GM19452 (cell line): ENCODE measurements at regions not wholly inside any gene's neighbourhood (a gene's known extent, or its start where the extent isn't known, plus 50 kb on each side); places are given as distances from the start of the nearest gene placed in this dataset.
"Not testable (repeated sequence)": the region's sequence is repeated elsewhere in the genome, so short reads cannot be mapped to it uniquely, and the experiment has no call there.

Experiments
- ATAC-seq: cut with Tn5 transposase; IDR thresholded peaks from one replicate; pipeline ENCODE4 v1.9.1; 2021; ENCODE audit not compliant: unreplicated experiment

- no peak for ATAC-seq
Measured at GRCh38 chr3:152148579-152148978, 120.2 kb upstream of the MBNL1 start.

- no peak for ATAC-seq
Measured at GRCh38 chr3:152149832-152150231, 118.9 kb upstream of the MBNL1 start.

GRCh38 chr3:152151216-152151876 lies 117.4 kb upstream of the MBNL1 start:
- no peak for ATAC-seq

GRCh38 chr3:152151877-152152765 lies 116.6 kb upstream of the MBNL1 start:
- ATAC-seq, result not testable (repeated sequence)

- not testable (repeated sequence) for ATAC-seq
Measured at GRCh38 chr3:152153115-152153514, 115.6 kb upstream of the MBNL1 start.

GRCh38 chr3:152155246-152156020 lies 113.3 kb upstream of the MBNL1 start:
- no peak for ATAC-seq

- no peak for ATAC-seq
Measured at GRCh38 chr3:152156880-152157279, 111.8 kb upstream of the MBNL1 start.

GRCh38 chr3:152157337-152157736 lies 111.4 kb upstream of the MBNL1 start:
- ATAC-seq, result no peak

GRCh38 chr3:152159328-152159727 lies 109.4 kb upstream of the MBNL1 start:
- ATAC-seq, result no peak

- ATAC-seq, result no peak
Measured at GRCh38 chr3:152160350-152161011, 108.2 kb upstream of the MBNL1 start.

- no peak for ATAC-seq
Measured at GRCh38 chr3:152172460-152172859, 96.3 kb upstream of the MBNL1 start.

GRCh38 chr3:152173627-152174026 lies 95.1 kb upstream of the MBNL1 start:
- no peak for ATAC-seq

- ATAC-seq, result no peak
Measured at GRCh38 chr3:152174876-152175527, 93.7 kb upstream of the MBNL1 start.

- ATAC-seq, result no peak
Measured at GRCh38 chr3:152175528-152175889, 93.2 kb upstream of the MBNL1 start.

- no peak for ATAC-seq
Measured at GRCh38 chr3:152176241-152176640, 92.5 kb upstream of the MBNL1 start.

- no peak for ATAC-seq
Measured at GRCh38 chr3:152176998-152177397, 91.7 kb upstream of the MBNL1 start.

GRCh38 chr3:152177757-152178156 lies 91.0 kb upstream of the MBNL1 start:
- peak; percentile 98 for ATAC-seq

GRCh38 chr3:152183473-152183872 lies 85.3 kb upstream of the MBNL1 start:
- ATAC-seq, result no peak

GRCh38 chr3:152184971-152185686 lies 83.6 kb upstream of the MBNL1 start:
- ATAC-seq, result no peak
